Middle frontal gyrus (tissue), 1 donor: ENCODE measurements at regions not wholly inside any gene's neighbourhood (a gene's known extent, or its start where the extent isn't known, plus 50 kb on each side); places are given as distances from the start of the nearest gene placed in this dataset.
"Not testable (repeated sequence)": the region's sequence is repeated elsewhere in the genome, so short reads cannot be mapped to it uniquely, and the experiment has no call there.

Source experiments
- DNase-seq: peaks from one replicate; pipeline ENCODE4 v3.0.0-alpha.2; 2015; ENCODE audit warnings: low spot score; ENCODE audit errors: extremely low spot score

DNA sequence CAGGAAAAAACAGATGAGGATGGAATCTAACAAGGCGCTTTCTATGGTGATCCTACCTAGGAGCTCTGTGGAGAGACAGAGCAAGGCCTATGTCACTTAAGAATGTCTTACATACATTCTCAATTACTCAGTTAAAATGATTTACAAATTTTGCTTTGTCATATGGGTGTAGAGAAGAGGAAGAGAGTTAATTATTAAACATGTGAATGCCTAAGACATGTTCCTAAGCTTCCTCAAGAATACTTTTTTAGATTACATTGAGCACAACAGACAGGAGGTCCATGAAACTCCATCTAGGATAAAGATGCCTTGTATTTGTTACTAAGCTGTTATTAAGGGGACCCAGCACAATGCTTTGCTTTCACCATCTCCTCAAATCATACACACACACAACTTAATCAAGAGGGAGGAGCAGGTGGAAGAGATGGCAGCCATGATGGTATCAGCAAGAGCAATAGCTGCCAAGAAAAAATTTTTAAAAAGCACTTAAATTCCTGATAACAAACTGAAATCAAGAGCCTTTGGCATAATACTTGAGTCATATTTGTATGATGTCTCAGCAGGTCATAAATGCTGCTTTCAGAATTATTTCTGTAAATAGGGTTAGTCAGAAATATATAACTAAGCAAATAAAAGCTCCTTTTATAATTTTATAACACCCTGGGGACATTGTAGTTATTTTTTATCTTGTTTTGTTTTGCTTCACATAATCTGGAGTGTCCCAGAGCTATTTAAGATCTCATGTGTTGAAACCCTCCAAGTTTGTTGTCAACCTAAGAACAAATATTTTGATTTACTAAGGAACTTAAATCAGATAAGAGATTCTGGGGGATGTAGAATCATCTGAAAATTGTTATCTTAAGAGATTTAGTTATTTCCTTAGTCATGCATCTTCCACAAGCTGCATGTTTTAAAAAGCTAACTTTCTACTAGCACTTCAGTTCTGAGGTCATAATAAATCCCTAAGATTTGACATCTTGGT lies 70.0 kb upstream of the CD2AP start:
- no peak for DNase-seq

DNA sequence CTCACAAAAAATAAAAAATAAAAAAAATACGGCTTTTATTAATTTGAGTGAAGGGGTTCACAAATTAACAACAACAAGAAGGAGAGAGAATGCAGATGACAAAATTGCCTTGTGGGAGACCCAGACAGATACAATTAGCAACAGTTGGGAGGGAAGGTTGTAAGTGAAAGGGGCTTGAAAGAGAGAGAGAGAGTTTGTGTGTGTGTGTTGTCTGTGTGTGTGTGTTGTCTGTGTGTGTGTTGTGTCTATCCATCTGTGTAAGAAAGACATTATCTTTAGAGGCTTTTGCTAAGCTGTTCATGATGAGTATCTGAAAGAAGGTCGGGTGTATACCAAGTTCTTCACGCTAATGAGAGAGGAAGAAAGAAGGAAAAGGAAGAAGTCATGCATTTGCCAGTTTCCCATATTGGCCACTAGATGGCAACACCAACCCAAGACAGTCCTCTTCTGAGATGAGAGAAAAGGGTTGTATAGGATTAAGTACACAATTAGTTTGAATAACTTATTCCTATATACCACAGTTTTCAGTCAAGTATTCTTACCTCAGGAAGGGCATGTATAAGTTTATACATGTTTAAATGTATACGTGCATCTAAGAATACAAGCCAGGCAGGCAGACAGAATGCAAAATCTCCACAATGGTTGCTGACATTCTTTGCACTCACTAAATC lies 63.7 kb upstream of the CD2AP start:
- peak; percentile 67 for DNase-seq

DNA sequence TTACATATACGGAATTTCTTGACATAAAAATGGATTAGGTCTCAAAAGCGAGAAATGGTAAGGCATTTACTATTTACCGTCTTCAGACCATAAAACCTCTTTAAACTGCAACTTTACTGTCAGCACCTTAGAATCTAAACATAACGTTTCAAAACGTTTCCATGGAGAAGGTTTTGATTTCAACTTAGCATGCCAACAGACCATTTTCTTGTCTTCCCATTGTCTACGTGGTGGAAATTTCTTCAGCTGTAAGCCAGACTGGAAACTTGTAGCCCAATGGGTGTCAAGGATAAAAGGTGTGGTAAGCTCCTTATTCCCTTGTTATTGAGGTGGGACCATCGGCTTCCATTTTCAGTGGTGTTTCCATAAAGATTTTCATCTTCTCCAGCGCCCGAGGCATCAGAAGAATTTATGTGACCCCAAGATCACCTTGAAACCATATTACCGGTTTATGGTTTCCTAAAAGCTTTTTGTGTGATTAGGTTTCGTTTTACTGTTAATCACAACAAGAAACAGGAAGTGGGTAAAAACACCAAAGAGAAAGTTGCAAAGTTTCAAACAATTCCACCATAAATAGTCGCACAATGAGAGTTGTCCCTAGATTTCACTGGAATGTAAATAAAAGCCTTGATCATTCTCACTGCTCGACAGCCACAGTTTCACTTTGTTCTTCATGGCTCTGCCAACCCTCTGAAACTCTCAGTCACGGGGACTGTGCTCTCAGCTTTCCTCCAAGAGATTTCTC lies 63.0 kb upstream of the CD2AP start:
- DNase-seq = no peak

DNA sequence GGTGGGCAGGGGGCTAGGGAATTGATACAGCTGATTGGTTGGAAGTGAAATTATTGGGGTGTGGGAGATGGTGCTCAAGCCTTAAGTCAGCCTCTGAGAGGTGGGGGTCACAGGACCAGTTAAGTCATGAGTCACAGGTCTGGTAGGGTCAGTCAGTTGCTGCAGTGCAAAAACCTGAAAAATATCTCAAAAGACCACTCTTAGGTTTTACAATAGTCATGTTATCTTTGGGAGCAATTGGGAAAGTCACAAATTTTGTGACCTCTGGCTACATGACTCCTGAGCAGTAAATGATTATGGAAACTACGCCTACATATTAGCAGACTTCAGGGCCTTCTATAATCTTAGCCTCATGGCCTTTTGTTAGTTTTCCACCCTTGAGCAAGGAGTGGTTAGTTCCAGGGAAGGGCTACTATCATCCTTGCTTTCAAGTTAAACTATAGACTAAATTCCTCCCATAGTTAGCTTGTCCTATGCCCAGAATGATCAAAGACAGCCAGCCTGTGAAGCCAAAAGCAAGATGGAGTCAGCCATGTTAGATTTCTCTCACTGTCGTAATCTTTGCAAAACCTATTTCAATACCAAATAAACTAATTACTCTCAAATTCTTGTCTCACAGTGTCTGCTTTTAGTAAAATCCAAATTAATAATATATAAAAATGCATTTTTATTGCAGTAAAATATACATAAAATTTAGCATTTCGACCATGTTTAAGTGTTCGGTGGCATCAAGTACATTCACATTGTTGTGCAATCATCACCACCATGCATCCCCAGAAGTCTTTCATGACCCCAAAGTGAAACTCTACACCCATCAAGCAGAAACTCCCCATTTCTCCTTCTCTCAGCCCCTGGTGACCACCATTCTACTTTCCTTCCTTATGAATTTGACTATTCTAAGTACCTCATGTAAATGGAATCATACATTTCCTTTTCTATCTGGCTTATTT lies 60.9 kb upstream of the CD2AP start:
- DNase-seq = no peak

DNA sequence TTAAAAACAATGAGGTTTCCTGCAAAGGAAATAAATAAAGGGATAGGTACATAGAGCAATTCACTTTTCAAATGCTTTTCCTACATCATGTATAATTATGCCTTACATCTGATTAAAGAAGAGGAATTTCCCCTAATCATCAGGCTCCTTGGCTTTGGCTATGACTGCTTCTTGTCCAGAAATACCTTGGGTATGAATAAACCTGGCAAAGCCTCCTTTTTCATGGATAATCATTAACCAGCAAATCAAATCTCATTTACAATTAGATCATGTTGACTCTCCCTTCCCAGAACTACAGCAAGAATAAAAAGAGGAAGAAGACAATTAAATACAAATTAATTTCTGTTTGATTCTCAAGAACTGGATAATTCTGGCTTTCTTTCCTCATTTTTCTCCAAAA lies 58.0 kb upstream of the CD2AP start:
- DNase-seq = no peak

DNA sequence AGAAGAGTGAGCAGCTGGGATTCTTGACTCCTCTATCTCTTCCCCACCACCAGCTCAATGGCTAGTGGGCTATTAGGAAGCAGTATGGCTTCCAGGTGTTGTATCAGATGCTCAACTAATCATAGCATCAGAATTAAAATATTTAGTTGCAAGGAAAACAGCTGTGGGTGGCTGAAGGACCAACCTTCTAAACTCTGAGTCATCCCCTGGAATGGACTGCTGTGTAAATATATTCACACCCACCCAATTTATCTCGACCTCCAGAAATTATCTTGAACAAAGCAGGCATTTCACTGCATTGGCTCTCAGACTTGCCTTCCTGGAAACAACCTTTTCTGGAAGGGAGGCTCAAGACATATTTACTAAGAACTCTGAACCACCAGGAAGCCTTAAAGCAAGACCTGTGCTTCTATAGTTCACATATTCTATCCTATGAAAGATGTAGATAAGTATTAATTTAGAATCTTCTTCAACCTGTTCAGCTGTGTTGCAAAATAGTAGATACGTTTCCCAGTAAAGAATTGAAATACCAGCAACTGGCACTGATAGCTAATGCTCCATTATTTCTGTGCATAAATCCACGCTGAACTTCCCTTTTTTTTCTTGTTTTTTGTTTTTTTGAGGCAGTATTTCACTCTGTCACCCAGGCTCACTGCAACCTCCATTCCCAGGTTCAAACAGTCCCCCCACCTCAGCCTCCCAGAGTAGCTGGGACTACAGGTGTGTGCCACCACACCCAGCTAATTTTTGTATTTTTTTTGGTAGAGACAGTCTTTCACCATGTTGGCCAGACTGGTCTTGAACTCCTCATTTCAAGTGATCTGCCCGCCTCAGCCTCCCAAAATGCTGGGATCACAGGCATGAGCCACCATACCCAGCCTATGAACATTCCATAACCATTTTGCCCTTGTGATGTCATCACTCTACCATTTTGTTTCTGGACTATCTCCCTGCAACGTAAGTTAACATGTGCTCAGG lies 56.9 kb upstream of the CD2AP start:
- DNase-seq = no peak

DNA sequence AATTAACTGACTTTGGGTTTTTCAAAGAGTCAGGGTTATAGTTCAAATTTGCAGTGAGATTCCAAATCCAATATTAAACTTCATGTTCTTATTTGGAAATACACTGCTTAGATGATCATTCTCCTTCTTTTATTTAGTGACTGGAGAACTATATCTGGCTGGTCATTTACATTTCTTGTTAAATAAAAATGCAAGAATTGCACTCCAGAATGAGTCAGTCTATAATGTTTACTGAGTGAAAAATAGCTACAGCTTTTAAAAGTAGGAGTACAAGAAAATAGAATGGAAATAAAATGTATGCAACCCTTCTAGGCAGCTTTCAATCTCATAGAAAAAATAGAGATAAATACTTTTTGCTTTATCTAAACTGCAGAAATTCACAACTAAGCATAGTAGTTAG lies 54.5 kb upstream of the CD2AP start:
- DNase-seq = no peak

DNA sequence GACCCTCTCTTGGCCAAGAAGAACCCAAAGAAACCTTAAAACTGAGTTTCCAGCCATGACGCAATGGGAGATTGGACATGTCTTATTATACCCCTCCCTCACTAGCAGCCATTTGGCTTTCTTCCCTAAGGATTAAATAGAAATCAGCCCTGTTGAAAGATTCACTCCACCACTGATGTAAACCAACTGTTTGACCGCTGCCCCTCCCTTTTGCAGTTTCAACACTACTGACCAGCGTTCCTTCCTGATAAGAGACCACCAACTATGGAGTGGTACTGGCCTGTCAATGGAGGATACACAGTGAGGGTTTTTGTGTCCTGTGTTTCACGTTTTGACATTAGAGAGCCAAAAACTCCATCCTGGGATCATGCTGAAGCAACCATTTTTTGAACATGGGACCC lies 53.2 kb upstream of the CD2AP start:
- DNase-seq = no peak

DNA sequence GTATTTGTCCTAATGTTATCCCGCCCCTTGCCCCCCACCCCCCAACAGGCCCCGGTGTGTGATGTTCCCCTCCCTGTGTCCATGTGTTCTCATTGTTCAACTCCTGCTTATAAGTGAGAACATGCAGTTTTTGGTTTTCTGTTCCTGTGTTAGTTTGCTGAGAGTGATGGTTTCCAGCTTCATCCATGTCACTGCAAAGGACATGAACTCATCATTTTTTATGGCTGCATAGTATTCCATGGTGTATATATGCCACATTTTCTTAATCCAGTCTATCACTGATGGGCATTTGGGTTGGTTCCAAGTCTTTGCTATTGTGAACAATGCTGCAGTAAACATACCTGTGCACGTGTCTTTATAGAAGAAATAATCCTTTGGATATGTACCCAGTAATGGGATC lies 51.9 kb upstream of the CD2AP start:
- DNase-seq = not testable (repeated sequence)

DNA sequence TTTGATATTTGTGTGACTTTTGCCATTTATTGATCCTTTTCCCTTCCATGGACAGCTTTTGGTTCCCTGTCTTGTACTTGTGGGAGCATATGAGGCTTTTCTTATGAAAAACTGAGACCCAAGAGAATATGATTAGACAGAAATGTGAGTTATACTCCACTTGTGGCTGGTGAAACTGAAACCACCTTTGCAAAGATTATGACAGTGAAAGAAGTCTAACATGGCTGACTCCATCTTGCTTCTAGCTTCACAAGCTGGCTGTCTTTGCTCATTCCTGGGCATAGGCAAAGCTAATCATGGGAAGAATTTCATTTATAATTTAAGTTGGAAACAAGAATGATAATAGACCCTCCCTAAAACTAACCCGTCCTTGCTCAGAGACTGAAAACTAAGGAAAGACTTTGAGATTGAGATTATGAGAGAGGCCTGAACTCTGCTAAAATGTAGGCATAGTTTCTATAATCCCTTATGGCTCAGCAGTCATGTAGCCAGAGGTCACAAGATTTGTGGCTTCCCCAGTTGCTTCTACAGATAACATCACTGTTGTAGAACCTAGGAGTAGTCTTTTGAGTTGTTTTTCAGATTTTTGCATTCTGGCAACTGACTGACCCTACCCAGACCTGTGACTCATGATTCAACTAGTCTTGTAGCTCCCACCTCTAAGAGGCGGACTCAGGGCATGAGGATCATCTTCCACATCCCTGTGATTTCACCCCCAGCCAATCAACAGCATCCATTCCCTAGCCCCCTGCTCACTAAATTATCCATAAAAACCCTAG lies 50.9 kb upstream of the CD2AP start:
- DNase-seq = no peak

DNA sequence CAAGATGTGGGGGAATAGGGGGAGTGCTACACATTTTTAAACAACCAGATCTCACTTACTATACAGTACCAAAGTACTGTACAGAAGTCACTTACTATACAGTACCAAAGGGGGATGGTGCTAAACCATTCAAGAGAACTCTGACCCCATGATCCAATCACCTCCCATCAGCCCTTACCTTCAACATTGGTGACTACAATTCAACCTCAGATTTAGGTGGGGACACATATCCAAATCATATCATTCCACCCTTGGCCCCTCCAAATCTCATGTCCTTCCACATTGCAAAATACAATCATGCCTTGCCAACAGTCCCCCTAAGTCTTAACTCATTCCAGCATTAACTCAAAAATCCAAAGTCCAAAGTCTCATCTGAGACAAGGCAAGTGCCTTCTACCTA lies 49.9 kb upstream of the CD2AP start:
- DNase-seq = no peak
